ENCODE measurements at regions not wholly inside any gene's neighbourhood (a gene's known extent, or its start where the extent isn't known, plus 50 kb on each side); places are given as distances from the start of the nearest gene placed in this dataset.

DNA sequence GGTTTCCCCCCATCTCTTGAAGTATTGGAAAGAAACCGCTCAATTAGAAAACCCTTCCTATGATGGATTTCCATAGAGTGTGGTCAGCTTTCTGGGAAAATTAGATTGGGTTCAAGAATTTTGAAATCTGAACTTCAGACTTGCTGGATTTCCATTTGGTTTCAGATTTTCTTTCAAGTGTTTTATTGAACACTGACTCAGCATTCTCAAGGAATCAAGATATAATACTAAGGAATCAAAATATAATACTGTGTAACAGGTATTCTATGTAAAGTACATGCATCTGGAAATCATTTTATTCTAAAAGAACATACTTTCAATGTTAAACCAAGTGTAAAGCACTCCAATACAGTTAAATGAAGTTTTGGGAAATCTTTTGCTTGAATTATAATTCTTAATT lies 94.7 kb upstream of the CCN2 start:
- Histone ChIP-seq H3K9ac (ENCODE audit: low read length) (no peak overlapping the region), H3K4me3 (ENCODE audit: low read depth, low read length, poor library complexity, severe bottlenecking) (no peak overlapping the region), H3K79me2 (ENCODE audit: insufficient read depth, low read length) (no peaks in the 10 kb centered on the region), H2AFZ (ENCODE audit: low read length) (no peak overlapping the region), H3K9me3 (ENCODE audit: low read length) (no peaks in the 10 kb centered on the region), H3K36me3 (ENCODE audit: insufficient read depth, low read length) (no peaks in the 10 kb centered on the region), H3K27me3 (ENCODE audit: insufficient read depth, low read length) (no peaks in the 10 kb centered on the region), H3K4me2 (ENCODE audit: low read length) (no peak overlapping the region), H3F3A (ENCODE audit: insufficient read depth, low read length) (no peaks in the 10 kb centered on the region), H3K27ac (ENCODE audit: low read depth, low read length, poor library complexity, severe bottlenecking) (no peak overlapping the region), H3K9me2 (ENCODE audit: low read depth, low read length) (no peaks in the 10 kb centered on the region), H4K20me1 (ENCODE audit: insufficient read depth, low read length) (no peaks in the 10 kb centered on the region), H3K4me1 (ENCODE audit: insufficient read depth, low read length, severe bottlenecking) (no peaks in the 10 kb centered on the region)
- TF ChIP-seq, protein P1, sequence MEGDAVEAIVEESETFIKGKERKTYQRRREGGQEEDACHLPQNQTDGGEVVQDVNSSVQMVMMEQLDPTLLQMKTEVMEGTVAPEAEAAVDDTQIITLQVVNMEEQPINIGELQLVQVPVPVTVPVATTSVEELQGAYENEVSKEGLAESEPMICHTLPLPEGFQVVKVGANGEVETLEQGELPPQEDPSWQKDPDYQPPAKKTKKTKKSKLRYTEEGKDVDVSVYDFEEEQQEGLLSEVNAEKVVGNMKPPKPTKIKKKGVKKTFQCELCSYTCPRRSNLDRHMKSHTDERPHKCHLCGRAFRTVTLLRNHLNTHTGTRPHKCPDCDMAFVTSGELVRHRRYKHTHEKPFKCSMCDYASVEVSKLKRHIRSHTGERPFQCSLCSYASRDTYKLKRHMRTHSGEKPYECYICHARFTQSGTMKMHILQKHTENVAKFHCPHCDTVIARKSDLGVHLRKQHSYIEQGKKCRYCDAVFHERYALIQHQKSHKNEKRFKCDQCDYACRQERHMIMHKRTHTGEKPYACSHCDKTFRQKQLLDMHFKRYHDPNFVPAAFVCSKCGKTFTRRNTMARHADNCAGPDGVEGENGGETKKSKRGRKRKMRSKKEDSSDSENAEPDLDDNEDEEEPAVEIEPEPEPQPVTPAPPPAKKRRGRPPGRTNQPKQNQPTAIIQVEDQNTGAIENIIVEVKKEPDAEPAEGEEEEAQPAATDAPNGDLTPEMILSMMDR (IDR thresholded peaks at IDR 0.05; ENCODE audit: low read length) = no peak
- no peak for TF ChIP-seq EZH2 (IDR thresholded peaks at IDR 0.05; ENCODE audit: borderline replicate concordance, low read length)

DNA sequence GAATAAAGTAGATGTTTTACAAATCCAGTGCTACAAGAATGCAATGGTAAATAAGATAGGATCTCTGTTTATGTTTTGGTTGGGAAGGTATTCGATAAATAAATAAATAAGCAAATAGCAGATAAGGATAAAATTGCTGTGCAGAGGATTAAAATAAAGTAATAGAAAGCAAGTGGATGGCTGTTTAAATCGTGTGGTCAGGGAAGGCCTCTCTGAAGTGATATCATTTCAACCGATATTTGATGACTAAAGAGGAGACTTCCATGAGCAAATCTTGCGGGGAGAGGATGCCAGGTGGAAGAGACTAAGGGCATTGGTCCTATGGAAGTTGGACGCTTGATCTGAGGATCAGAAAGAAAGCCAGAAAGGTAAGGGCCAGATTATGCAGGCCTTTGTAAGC lies 92.0 kb upstream of the CCN2 start:
- Histone ChIP-seq H3K27ac (ENCODE audit: low read depth, low read length, poor library complexity, severe bottlenecking) (no peak overlapping the region), H3K9me2 (ENCODE audit: low read depth, low read length) (no peaks in the 10 kb centered on the region), H3K4me3 (ENCODE audit: low read depth, low read length, poor library complexity, severe bottlenecking) (no peak overlapping the region), H3K4me2 (ENCODE audit: low read length) (no peak overlapping the region), H3K9me3 (ENCODE audit: low read length) (no peaks in the 10 kb centered on the region), H3K4me1 (ENCODE audit: insufficient read depth, low read length, severe bottlenecking) (no peaks in the 10 kb centered on the region), H2AFZ (ENCODE audit: low read length) (no peak overlapping the region), H3K9ac (ENCODE audit: low read length) (no peak overlapping the region), H3K36me3 (ENCODE audit: insufficient read depth, low read length) (no peaks in the 10 kb centered on the region), H3K27me3 (ENCODE audit: insufficient read depth, low read length) (no peaks in the 10 kb centered on the region), H4K20me1 (ENCODE audit: insufficient read depth, low read length) (no peaks in the 10 kb centered on the region), H3K79me2 (ENCODE audit: insufficient read depth, low read length) (no peaks in the 10 kb centered on the region), H3F3A (ENCODE audit: insufficient read depth, low read length) (no peaks in the 10 kb centered on the region)
- TF ChIP-seq EZH2 (IDR thresholded peaks at IDR 0.05; ENCODE audit: borderline replicate concordance, low read length) = no peak
- TF ChIP-seq, protein P1 (IDR thresholded peaks at IDR 0.05; ENCODE audit: low read length) = no peak

DNA sequence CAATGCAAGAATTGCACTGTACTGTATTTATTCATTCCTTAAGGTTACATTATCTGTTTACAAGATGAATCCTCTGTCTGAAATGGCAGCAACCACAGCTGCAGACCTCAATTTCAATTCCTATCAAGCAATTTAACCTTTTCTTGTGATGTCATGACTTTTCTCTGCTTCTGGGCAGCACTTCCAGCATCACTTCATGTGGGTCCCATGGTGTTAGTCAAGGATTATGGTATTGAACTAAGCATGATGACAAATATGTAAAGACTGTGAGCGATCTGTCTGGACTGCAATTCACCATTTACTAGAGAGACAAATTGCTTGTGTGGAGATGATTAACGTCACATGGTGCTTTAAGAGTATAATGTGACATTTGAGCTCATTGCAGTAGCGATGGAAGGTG lies 90.5 kb upstream of the CCN2 start:
- Histone ChIP-seq H3K27me3 (ENCODE audit: insufficient read depth, low read length) (no peaks in the 10 kb centered on the region), H3K9me3 (ENCODE audit: low read length) (no peaks in the 10 kb centered on the region), H3K4me3 (ENCODE audit: low read depth, low read length, poor library complexity, severe bottlenecking) (no peak overlapping the region), H3K9ac (ENCODE audit: low read length) (no peak overlapping the region), H3K79me2 (ENCODE audit: insufficient read depth, low read length) (no peaks in the 10 kb centered on the region), H3K4me2 (ENCODE audit: low read length) (no peak overlapping the region), H3K4me1 (ENCODE audit: insufficient read depth, low read length, severe bottlenecking) (no peaks in the 10 kb centered on the region), H3K27ac (ENCODE audit: low read depth, low read length, poor library complexity, severe bottlenecking) (no peak overlapping the region), H3K9me2 (ENCODE audit: low read depth, low read length) (no peaks in the 10 kb centered on the region), H2AFZ (ENCODE audit: low read length) (no peak overlapping the region), H3K36me3 (ENCODE audit: insufficient read depth, low read length) (no peaks in the 10 kb centered on the region), H4K20me1 (ENCODE audit: insufficient read depth, low read length) (no peaks in the 10 kb centered on the region), H3F3A (ENCODE audit: insufficient read depth, low read length) (no peaks in the 10 kb centered on the region)
- no peak for TF ChIP-seq EZH2 (IDR thresholded peaks at IDR 0.05; ENCODE audit: borderline replicate concordance, low read length)
- TF ChIP-seq, protein P1 (IDR thresholded peaks at IDR 0.05; ENCODE audit: low read length) = no peak
